Activated T-cell treated with anti-CD3 and anti-CD28 coated beads, Interleukin-2, amount 50 U/mL, for 72 hours (primary cell): ENCODE measurements at regions not wholly inside any gene's neighbourhood (a gene's known extent, or its start where the extent isn't known, plus 50 kb on each side); places are given as distances from the start of the nearest gene placed in this dataset.
"Not testable (repeated sequence)": the region's sequence is repeated elsewhere in the genome, so short reads cannot be mapped to it uniquely, and the experiment has no call there.

Source experiments
- ATAC-seq, 2 donors: fragments of 150-1000 bp; cut with Tn5 transposase; replicated peaks in 1 of 2; 2 replicates each; pipeline ENCODE4 v1.10.0; 2021; ENCODE audit warnings: moderate library complexity in 2 of 2, mild to moderate bottlenecking in 1 of 2
- DNase-seq, 2 donors: peaks; one replicate each; pipeline ENCODE4 v3.0.0; 2021 to 2022; ENCODE audit warnings: mixed read lengths in 1 of 2
- H3K27ac Mint-ChIP-seq: one replicate; pipeline ENCODE4 v1.8.0; 2022; ENCODE audit warnings: mild to moderate bottlenecking, moderate library complexity, mixed read lengths
- H3K27me3 Mint-ChIP-seq: one replicate; pipeline ENCODE4 v1.8.0; 2022; ENCODE audit warnings: low read depth, mixed read lengths
- H3K36me3 Mint-ChIP-seq, 2 donors: one replicate each; pipeline ENCODE4 v1.8.0; 2022; ENCODE audit warnings: mixed read lengths in 2 of 2, mild to moderate bottlenecking in 1 of 2; ENCODE audit not compliant: insufficient read depth in 2 of 2
- H3K4me1 Mint-ChIP-seq: one replicate; pipeline ENCODE4 v1.8.0; 2022; ENCODE audit warnings: low read depth, mixed read lengths
- H3K4me3 Mint-ChIP-seq, 2 donors: one replicate each; pipeline ENCODE4 v1.8.0; 2022; ENCODE audit warnings: mild to moderate bottlenecking in 2 of 2, mixed read lengths in 2 of 2, moderate library complexity in 2 of 2
- H3K9me3 Mint-ChIP-seq, 2 donors: one replicate each; pipeline ENCODE4 v1.8.0; 2022; ENCODE audit warnings: mixed read lengths in 2 of 2

DNA sequence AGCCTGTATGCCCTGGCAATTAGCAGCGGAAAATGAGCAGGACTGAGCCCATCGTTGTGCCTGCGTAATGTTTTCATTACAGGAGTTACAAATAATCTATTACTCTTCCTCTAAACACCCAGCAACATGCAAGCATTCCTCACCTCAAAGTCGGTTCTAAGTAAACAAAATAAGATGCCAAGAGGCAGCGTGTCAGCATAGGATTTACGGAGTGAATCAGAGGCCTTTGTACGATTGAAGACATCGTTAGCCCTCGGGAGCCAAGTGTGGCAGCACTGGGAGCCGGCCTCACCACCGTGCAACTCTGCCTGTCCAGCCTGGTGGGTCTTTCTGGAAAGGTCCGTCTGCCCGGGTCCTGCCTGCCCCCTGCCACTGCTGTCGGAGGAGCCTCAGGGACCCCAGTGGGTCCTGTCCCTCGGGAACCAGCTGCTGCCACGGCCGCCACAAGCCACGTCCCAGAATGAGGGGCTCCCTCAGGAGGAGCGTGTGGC, 80.1 kb upstream of the CTDP1 start:
- no peak for DNase-seq
- no peak overlapping the region for H3K27ac Mint-ChIP-seq
- no peaks in the 10 kb centered on the region for H3K4me1 Mint-ChIP-seq
- H3K9me3 Mint-ChIP-seq: no peaks in the 10 kb centered on the region
- H3K36me3 Mint-ChIP-seq: no peaks in the 10 kb centered on the region
- H3K27me3 Mint-ChIP-seq: peaks cover 17% of the 10 kb centered on the region
- H3K4me3 Mint-ChIP-seq: no peak overlapping the region
- no peak for ATAC-seq

DNA sequence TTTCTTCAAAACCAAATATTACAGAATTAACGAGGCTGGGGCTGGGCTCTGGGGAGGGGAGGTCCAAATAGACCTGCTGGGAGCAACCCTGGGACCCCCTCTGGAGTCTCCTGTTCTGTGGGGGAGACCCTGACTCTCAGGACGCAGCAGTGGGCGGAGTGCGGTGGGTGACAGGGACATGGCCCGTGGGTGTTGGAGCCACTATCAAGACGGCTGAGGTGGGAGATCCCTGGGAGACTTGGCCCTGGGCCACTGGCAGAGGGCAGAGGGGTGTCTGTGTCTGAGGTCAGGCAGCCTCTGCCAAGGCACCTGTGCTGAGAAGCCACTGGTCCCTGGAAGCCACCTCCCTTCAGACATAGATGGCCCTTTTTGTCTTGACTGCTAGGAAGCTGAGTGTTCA, 79.5 kb upstream of the CTDP1 start:
- no peak for ATAC-seq

DNA sequence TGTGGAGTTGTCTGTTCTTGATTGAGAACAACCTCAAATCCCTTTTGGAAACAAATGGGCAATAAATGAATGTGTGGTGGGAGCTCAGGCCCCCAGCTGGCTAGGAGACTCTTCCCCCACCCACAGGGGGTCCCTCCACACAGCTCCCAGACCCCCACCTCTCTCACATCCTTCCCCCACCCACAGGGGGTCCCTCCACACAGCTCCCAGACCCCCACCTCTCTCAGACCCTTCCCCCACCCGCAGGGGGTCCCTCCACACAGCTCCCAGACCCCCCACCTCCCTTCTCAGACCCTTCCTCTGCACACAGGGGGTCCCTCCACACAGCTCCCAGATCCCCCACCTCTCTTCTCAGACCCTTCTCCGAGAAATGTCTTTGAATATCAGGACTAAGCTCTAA, 79.0 kb upstream of the CTDP1 start:
- Mint-ChIP-seq H3K36me3 (no peaks in the 10 kb centered on the region), H3K4me3 (no peak overlapping the region), H3K9me3 (no peaks in the 10 kb centered on the region), H3K27me3 (peaks cover 9% of the 10 kb centered on the region), H3K27ac (no peak overlapping the region), H3K4me1 (no peaks in the 10 kb centered on the region)
- no peak for ATAC-seq
- DNase-seq: no peak

More for the DNA sequence above, 79.5 kb upstream of the CTDP1 start:
- DNase-seq: no peak
- Mint-ChIP-seq H3K36me3 (no peaks in the 10 kb centered on the region), H3K9me3 (no peaks in the 10 kb centered on the region), H3K27ac (no peak overlapping the region), H3K4me1 (no peaks in the 10 kb centered on the region), H3K4me3 (no peak overlapping the region), H3K27me3 (peaks cover 14% of the 10 kb centered on the region)

DNA sequence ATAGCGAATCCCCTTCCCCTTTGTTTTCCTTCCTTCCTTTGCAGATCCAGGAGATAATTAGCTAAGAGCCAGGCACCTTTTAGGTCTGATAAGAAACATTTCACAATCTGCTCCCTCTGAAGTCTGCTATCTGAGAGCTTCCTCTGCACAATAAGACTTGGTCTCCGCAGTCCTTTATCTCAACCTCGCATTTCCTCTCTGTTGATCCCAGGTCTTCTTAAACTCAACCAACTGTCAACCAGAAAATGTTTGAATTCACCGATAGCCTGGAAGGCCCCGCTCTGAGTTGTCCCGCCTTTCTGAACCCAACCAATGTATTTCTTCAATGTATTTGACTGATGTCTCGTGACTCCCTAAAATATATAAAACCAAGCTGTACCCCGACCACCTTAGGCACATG, 78.4 kb upstream of the CTDP1 start:
- peaks cover 3% of the 10 kb centered on the region for H3K27me3 Mint-ChIP-seq
- H3K4me1 Mint-ChIP-seq: no peaks in the 10 kb centered on the region
- no peaks in the 10 kb centered on the region for H3K9me3 Mint-ChIP-seq
- no peak overlapping the region for H3K27ac Mint-ChIP-seq
- H3K4me3 Mint-ChIP-seq: no peak overlapping the region
- ATAC-seq (no peak), DNase-seq (no peak)
- H3K36me3 Mint-ChIP-seq: no peaks in the 10 kb centered on the region

DNA sequence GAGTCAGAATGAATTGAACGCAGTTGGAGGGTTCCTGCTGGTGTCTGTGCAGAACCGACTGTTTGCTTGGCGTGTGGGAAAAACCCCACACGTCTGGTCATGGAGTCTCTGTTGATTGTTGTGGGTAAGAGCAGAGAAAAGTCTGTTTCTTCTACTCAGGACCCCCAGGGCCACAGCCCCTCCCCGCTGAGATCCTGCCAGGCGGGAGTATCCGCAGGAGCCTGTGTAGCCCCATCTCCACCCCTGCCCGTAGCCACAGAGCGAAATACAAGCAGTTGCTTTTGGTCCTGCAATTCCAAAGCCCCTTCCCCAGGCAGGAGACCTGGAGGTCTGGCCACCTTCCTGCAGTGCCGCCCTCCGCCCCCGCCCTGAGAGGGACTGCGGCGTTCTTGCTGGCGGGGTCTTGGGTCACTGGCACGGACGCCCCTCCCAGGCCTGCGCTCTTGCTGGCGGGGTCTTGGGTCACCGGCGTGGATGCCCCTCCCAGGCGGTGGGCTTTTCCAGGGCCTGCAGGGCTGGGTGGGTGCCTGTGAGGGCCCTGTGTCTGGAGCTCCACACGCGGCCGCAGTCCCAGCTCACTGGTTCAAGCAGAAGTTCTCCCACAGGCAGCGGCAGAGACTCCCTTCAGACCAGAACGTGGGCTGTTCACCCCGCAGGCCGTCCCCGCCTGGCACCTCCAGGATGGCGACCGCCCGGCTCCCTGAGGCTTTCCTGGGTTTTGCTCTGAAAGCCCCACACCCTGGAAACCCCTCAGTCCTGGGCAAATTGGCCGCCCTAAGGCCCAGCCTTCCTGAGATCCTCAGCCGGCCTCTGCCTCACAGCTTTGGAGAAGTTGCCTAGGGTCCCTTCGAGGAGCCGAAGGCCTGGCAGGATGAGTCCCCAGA, 76.0 kb upstream of the CTDP1 start:
- Mint-ChIP-seq H3K27ac (no peak overlapping the region), H3K4me1 (no peaks in the 10 kb centered on the region), H3K4me3 (no peak overlapping the region), H3K36me3 (no peaks in the 10 kb centered on the region), H3K27me3 (no peaks in the 10 kb centered on the region), H3K9me3 (no peaks in the 10 kb centered on the region)
- no peak for ATAC-seq
- no peak for DNase-seq

GRCh38 chr18:79604205-79604912, 75.2 kb upstream of the CTDP1 start:
- Mint-ChIP-seq H3K4me1 (no peaks in the 10 kb centered on the region), H3K9me3 (no peaks in the 10 kb centered on the region), H3K27me3 (no peaks in the 10 kb centered on the region), H3K27ac (no peak overlapping the region), H3K36me3 (no peaks in the 10 kb centered on the region), H3K4me3 (no peak overlapping the region)
- DNase-seq (no peak), ATAC-seq (no peak)

DNA sequence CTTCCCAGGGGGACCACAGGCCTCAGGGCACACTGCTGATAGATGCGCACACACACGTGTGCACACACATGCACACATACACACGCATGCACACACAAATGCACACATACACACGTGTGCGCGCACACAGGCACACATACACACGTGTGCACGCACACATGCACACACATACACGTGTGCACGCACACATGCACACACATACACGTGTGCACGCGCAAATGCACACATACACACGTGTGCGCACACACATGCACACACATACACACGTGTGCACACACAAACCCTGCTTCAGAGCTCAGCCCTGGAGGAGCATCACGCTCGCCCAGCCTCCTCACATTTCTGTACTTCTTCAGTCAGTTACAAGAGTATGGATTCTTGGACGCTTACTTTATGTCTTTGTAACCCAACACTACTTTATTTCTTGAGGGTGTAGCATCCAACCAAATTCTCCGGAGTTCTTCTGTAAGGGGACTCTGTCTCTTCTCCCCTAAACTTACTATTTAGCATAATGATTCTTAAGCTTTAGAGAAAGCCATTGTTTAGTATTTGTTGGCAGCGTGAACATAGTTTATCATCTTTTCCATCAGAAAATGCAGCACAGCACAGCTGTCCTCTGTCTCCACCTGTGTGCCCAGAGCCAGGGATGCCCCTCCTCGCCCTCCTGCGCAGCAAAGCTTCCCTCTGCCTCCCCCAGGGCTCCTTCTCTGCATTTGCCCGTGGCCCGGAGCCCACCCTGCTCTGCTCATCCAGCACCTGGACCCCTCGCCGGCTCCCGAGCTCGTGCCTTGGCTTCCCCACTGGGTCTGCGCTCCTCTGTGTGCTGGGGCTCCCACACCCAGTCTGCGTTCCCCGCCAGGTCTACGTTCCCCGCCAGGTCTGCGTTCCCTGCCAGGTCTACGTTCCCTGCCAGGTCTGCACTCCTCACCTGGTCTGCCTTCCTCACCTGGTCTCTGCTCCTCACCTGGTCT, 74.4 kb upstream of the CTDP1 start:
- DNase-seq (no peak), ATAC-seq (no peak)
- no peaks in the 10 kb centered on the region for H3K36me3 Mint-ChIP-seq
- H3K27ac Mint-ChIP-seq: no peak overlapping the region
- no peaks in the 10 kb centered on the region for H3K9me3 Mint-ChIP-seq
- H3K4me1 Mint-ChIP-seq: no peaks in the 10 kb centered on the region
- H3K4me3 Mint-ChIP-seq: no peak overlapping the region
- no peaks in the 10 kb centered on the region for H3K27me3 Mint-ChIP-seq

DNA sequence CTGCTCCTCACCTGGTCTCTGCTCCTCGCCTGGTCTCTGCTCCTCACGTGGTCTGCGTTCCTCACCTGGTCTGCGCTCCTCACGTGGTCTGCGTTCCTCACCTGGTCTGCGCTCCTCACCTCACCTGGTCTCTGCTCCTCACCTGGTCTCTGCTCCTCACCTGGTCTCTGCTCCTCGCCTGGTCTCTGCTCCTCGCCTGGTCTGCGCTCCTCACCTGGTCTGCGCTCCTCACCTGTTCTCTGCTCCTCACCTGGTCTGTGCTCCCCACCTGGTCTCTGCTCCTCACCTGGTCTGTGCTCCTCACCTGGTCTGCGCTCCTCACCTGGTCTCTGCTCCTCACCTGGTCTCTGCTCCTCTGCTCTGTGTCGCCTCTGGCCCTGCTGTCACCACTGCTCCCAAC, 73.5 kb upstream of the CTDP1 start:
- H3K27me3 Mint-ChIP-seq, H3K27ac Mint-ChIP-seq, H3K4me1 Mint-ChIP-seq, H3K36me3 Mint-ChIP-seq, DNase-seq, H3K9me3 Mint-ChIP-seq, H3K4me3 Mint-ChIP-seq, ATAC-seq: not testable (repeated sequence)

DNA sequence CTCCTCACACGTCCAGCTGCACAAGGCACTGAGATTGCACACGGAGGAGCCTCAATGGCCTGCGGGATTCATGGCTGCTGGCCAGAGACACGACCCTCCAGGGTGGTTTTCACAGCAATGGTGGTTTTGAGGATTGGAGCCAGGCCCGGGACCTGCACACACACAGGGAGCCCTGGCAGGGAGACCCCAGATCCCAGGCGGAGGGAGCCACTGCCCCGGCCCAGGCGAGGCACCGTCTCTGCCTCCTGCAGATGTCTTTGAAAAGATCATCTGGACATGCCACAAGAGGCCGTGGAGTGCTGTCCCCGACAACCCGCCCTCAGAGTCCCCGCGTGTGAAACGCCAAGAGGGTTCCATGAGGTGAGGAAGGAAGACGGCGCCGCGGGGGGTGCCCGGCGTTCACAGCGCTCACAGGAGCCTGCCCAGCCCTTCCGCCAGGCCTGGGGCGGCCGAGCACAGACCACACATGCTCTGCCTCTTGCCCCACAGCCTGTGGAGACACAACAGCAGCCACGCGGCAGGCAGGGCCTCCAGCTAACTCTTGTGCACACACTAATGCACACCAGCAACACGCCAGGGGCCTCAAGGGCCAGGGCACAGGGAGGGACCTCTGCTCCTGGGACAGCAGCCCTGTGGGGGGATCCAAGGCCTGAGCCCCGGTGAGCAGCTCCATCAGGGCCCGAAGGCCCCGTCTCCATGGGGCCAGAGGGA, 72.8 kb upstream of the CTDP1 start:
- Mint-ChIP-seq H3K36me3 (no peaks in the 10 kb centered on the region), H3K27ac (no peak overlapping the region), H3K4me3 (no peak overlapping the region), H3K27me3 (no peaks in the 10 kb centered on the region), H3K9me3 (no peaks in the 10 kb centered on the region), H3K4me1 (no peaks in the 10 kb centered on the region)
- DNase-seq (no peak), ATAC-seq (no peak)

GRCh38 chr18:79607361-79607952, 72.1 kb upstream of the CTDP1 start:
- DNase-seq: no peak
- Mint-ChIP-seq H3K27me3 (no peaks in the 10 kb centered on the region), H3K27ac (no peak overlapping the region), H3K4me1 (no peaks in the 10 kb centered on the region), H3K9me3 (no peaks in the 10 kb centered on the region), H3K4me3 (no peak overlapping the region), H3K36me3 (no peaks in the 10 kb centered on the region)
- ATAC-seq: no peak

DNA sequence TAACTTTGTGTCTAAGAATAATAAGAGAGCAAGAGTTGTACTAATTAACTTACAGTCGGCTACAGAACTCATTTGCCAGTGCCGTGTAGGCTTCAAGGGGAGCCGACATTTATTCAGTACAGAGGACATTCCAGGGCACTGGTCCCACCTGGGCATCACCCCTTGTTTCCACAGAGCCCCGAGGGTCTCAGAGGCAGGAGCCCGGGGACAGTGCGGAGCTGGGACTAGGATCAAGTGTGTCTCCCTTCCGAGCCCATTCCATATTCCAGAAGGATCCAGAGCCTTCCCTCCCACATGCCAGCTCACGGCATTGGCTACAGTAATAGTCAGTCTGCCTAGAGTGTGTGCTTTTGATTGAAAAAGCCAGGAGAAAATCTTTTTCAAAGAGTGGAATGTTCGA, 71.5 kb upstream of the CTDP1 start:
- H3K27me3 Mint-ChIP-seq: no peaks in the 10 kb centered on the region
- no peaks in the 10 kb centered on the region for H3K9me3 Mint-ChIP-seq

GRCh38 chr18:79608535-79608934, 71.1 kb upstream of the CTDP1 start:
- Mint-ChIP-seq H3K27me3 (no peaks in the 10 kb centered on the region), H3K4me1 (no peaks in the 10 kb centered on the region), H3K9me3 (no peaks in the 10 kb centered on the region), H3K4me3 (no peak overlapping the region), H3K27ac (no peak overlapping the region), H3K36me3 (no peaks in the 10 kb centered on the region)
- DNase-seq (no peak), ATAC-seq (no peak)

More for the DNA sequence above, 71.5 kb upstream of the CTDP1 start:
- ATAC-seq (no peak), DNase-seq (no peak)
- Mint-ChIP-seq H3K4me1 (no peaks in the 10 kb centered on the region), H3K4me3 (no peak overlapping the region), H3K27ac (no peak overlapping the region), H3K36me3 (no peaks in the 10 kb centered on the region)
